Activated naive CD8-positive, alpha-beta T cell (primary cell): ENCODE measurements at regions not wholly inside any gene's neighbourhood (a gene's known extent, or its start where the extent isn't known, plus 50 kb on each side); places are given as distances from the start of the nearest gene placed in this dataset.
"Not testable (repeated sequence)": the region's sequence is repeated elsewhere in the genome, so short reads cannot be mapped to it uniquely, and the experiment has no call there.

Source experiments
- H3K27ac Mint-ChIP-seq: one replicate; pipeline ENCODE4 v1.8.0; 2021; ENCODE audit warnings: mixed read lengths
- H3K27me3 Mint-ChIP-seq: one replicate; pipeline ENCODE4 v1.8.0; 2021; ENCODE audit warnings: mixed read lengths
- H3K36me3 Mint-ChIP-seq: one replicate; pipeline ENCODE4 v1.8.0; 2021; ENCODE audit warnings: mixed read lengths
- H3K4me1 Mint-ChIP-seq: one replicate; pipeline ENCODE4 v1.8.0; 2021; ENCODE audit warnings: low read depth, mixed read lengths
- H3K4me3 Mint-ChIP-seq: one replicate; pipeline ENCODE4 v1.8.0; 2021; ENCODE audit warnings: mild to moderate bottlenecking, mixed read lengths
- H3K9me3 Mint-ChIP-seq: one replicate; pipeline ENCODE4 v1.8.0; 2021; ENCODE audit warnings: low read depth, mixed read lengths

GRCh38 chr9:41839786-41840185 lies 289.4 kb downstream of the CNTNAP3B start:
- H3K4me1 Mint-ChIP-seq, H3K4me3 Mint-ChIP-seq, H3K9me3 Mint-ChIP-seq, H3K36me3 Mint-ChIP-seq, H3K27ac Mint-ChIP-seq, H3K27me3 Mint-ChIP-seq: not testable (repeated sequence)

GRCh38 chr9:41838953-41839352 lies 290.3 kb downstream of the CNTNAP3B start:
- H3K4me3 Mint-ChIP-seq, H3K36me3 Mint-ChIP-seq, H3K27ac Mint-ChIP-seq: not testable (repeated sequence)

GRCh38 chr9:41838562-41838851 lies 290.7 kb downstream of the CNTNAP3B start:
- H3K27me3 Mint-ChIP-seq, H3K9me3 Mint-ChIP-seq, H3K4me1 Mint-ChIP-seq, H3K4me3 Mint-ChIP-seq, H3K36me3 Mint-ChIP-seq, H3K27ac Mint-ChIP-seq: not testable (repeated sequence)

More at GRCh38 chr9:41838953-41839352, 290.3 kb downstream of the CNTNAP3B start:
- H3K27me3 Mint-ChIP-seq, H3K4me1 Mint-ChIP-seq, H3K9me3 Mint-ChIP-seq: not testable (repeated sequence)

GRCh38 chr9:41837684-41838561 lies 291.3 kb downstream of the CNTNAP3B start:
- not testable (repeated sequence) for H3K27me3 Mint-ChIP-seq, H3K4me1 Mint-ChIP-seq, H3K4me3 Mint-ChIP-seq, H3K36me3 Mint-ChIP-seq, H3K9me3 Mint-ChIP-seq, H3K27ac Mint-ChIP-seq

- H3K36me3 Mint-ChIP-seq, result not testable (repeated sequence)
These were observed 296.1 kb downstream of the CNTNAP3B start for GRCh38 chr9:41833108-41833507.

GRCh38 chr9:41824723-41825122 lies 304.5 kb downstream of the CNTNAP3B start:
- H3K4me1 Mint-ChIP-seq, H3K27me3 Mint-ChIP-seq, H3K27ac Mint-ChIP-seq, H3K4me3 Mint-ChIP-seq, H3K9me3 Mint-ChIP-seq, H3K36me3 Mint-ChIP-seq: not testable (repeated sequence)

More at GRCh38 chr9:41833108-41833507, 296.1 kb downstream of the CNTNAP3B start:
- H3K9me3 Mint-ChIP-seq, H3K27ac Mint-ChIP-seq, H3K4me3 Mint-ChIP-seq, H3K4me1 Mint-ChIP-seq, H3K27me3 Mint-ChIP-seq: not testable (repeated sequence)

GRCh38 chr9:41802706-41803105 lies 326.5 kb downstream of the CNTNAP3B start:
- H3K27me3 Mint-ChIP-seq, result not testable (repeated sequence)

GRCh38 chr9:41798684-41799083 lies 330.5 kb downstream of the CNTNAP3B start:
- not testable (repeated sequence) for H3K4me1 Mint-ChIP-seq, H3K4me3 Mint-ChIP-seq, H3K27me3 Mint-ChIP-seq, H3K27ac Mint-ChIP-seq, H3K36me3 Mint-ChIP-seq, H3K9me3 Mint-ChIP-seq

More at GRCh38 chr9:41802706-41803105, 326.5 kb downstream of the CNTNAP3B start:
- not testable (repeated sequence) for H3K4me1 Mint-ChIP-seq, H3K9me3 Mint-ChIP-seq, H3K4me3 Mint-ChIP-seq, H3K36me3 Mint-ChIP-seq, H3K27ac Mint-ChIP-seq

- not testable (repeated sequence) for H3K27me3 Mint-ChIP-seq, H3K27ac Mint-ChIP-seq, H3K9me3 Mint-ChIP-seq, H3K4me1 Mint-ChIP-seq, H3K36me3 Mint-ChIP-seq, H3K4me3 Mint-ChIP-seq
These were observed 338.4 kb downstream of the CNTNAP3B start for GRCh38 chr9:41790719-41791363.

GRCh38 chr9:41790007-41790406 lies 339.2 kb downstream of the CNTNAP3B start:
- H3K36me3 Mint-ChIP-seq, H3K27ac Mint-ChIP-seq, H3K27me3 Mint-ChIP-seq, H3K4me3 Mint-ChIP-seq, H3K4me1 Mint-ChIP-seq, H3K9me3 Mint-ChIP-seq: not testable (repeated sequence)

- H3K27me3 Mint-ChIP-seq, H3K9me3 Mint-ChIP-seq, H3K4me1 Mint-ChIP-seq, H3K27ac Mint-ChIP-seq, H3K36me3 Mint-ChIP-seq, H3K4me3 Mint-ChIP-seq: not testable (repeated sequence)
These were observed 339.8 kb downstream of the CNTNAP3B start for GRCh38 chr9:41789387-41789786.

- not testable (repeated sequence) for H3K36me3 Mint-ChIP-seq, H3K4me3 Mint-ChIP-seq, H3K9me3 Mint-ChIP-seq, H3K4me1 Mint-ChIP-seq, H3K27me3 Mint-ChIP-seq, H3K27ac Mint-ChIP-seq
These were observed 341.3 kb downstream of the CNTNAP3B start for GRCh38 chr9:41787951-41788350.

- H3K36me3 Mint-ChIP-seq, H3K27ac Mint-ChIP-seq, H3K4me1 Mint-ChIP-seq, H3K27me3 Mint-ChIP-seq, H3K4me3 Mint-ChIP-seq, H3K9me3 Mint-ChIP-seq: not testable (repeated sequence)
These were observed 342.0 kb downstream of the CNTNAP3B start for GRCh38 chr9:41787270-41787669.

GRCh38 chr9:41784006-41784405 lies 345.2 kb downstream of the CNTNAP3B start:
- not testable (repeated sequence) for H3K4me1 Mint-ChIP-seq

GRCh38 chr9:41783070-41783810 lies 346.0 kb downstream of the CNTNAP3B start:
- H3K4me3 Mint-ChIP-seq, H3K9me3 Mint-ChIP-seq, H3K36me3 Mint-ChIP-seq, H3K27me3 Mint-ChIP-seq, H3K27ac Mint-ChIP-seq, H3K4me1 Mint-ChIP-seq: not testable (repeated sequence)

More at GRCh38 chr9:41784006-41784405, 345.2 kb downstream of the CNTNAP3B start:
- H3K4me3 Mint-ChIP-seq, H3K27me3 Mint-ChIP-seq, H3K36me3 Mint-ChIP-seq, H3K9me3 Mint-ChIP-seq, H3K27ac Mint-ChIP-seq: not testable (repeated sequence)
